ENCODE measurements at regions not wholly inside any gene's neighbourhood (a gene's known extent, or its start where the extent isn't known, plus 50 kb on each side); places are given as distances from the start of the nearest gene placed in this dataset.

GRCh38 chr2:193349642-193350041, 1154.9 kb upstream of the TMEFF2 start:
- no peaks in the 10 kb centered on the region for H3K9me3 ChIP-seq (ENCODE audit: control insufficient read depth, insufficient read depth, low read depth, low read length)
- H3K4me3 ChIP-seq (ENCODE audit: low read depth, low read length), result no peak overlapping the region
- H3K36me3 ChIP-seq (ENCODE audit: control insufficient read depth, insufficient read depth, low read length), result no peaks in the 10 kb centered on the region
- no peaks in the 10 kb centered on the region for H3K27me3 ChIP-seq (ENCODE audit: control insufficient read depth, insufficient read depth, low read length)
- no peak overlapping the region for H3K9ac ChIP-seq (ENCODE audit: low read length)
- no peak overlapping the region for H3K27ac ChIP-seq (ENCODE audit: low read depth, low read length)
- peaks cover 7% of the 10 kb centered on the region for H3K4me1 ChIP-seq (ENCODE audit: control insufficient read depth, insufficient read depth, low read length)

- Histone ChIP-seq H3K4me3 (ENCODE audit: low read depth, low read length) (no peak overlapping the region), H3K36me3 (ENCODE audit: control insufficient read depth, insufficient read depth, low read length) (no peaks in the 10 kb centered on the region), H3K27me3 (ENCODE audit: control insufficient read depth, insufficient read depth, low read length) (no peaks in the 10 kb centered on the region), H3K9me3 (ENCODE audit: control insufficient read depth, insufficient read depth, low read depth, low read length) (no peaks in the 10 kb centered on the region), H3K4me1 (ENCODE audit: control insufficient read depth, insufficient read depth, low read length) (peaks cover 7% of the 10 kb centered on the region), H3K27ac (ENCODE audit: low read depth, low read length) (no peak overlapping the region), H3K9ac (ENCODE audit: low read length) (no peak overlapping the region)
Measured at GRCh38 chr2:193348055-193348454, 1153.3 kb upstream of the TMEFF2 start.

GRCh38 chr2:193336781-193337180, 1142.0 kb upstream of the TMEFF2 start:
- no peak overlapping the region for H3K4me3 ChIP-seq (ENCODE audit: low read depth, low read length)
- no peak overlapping the region for H3K9ac ChIP-seq (ENCODE audit: low read length)
- H3K4me1 ChIP-seq (ENCODE audit: control insufficient read depth, insufficient read depth, low read length), result no peaks in the 10 kb centered on the region
- H3K27me3 ChIP-seq (ENCODE audit: control insufficient read depth, insufficient read depth, low read length), result no peaks in the 10 kb centered on the region
- H3K27ac ChIP-seq (ENCODE audit: low read depth, low read length), result no peak overlapping the region
- no peaks in the 10 kb centered on the region for H3K9me3 ChIP-seq (ENCODE audit: control insufficient read depth, insufficient read depth, low read depth, low read length)
- H3K36me3 ChIP-seq (ENCODE audit: control insufficient read depth, insufficient read depth, low read length), result no peaks in the 10 kb centered on the region

GRCh38 chr2:193334401-193334800, 1139.7 kb upstream of the TMEFF2 start:
- Histone ChIP-seq H3K4me1 (ENCODE audit: control insufficient read depth, insufficient read depth, low read length) (no peaks in the 10 kb centered on the region), H3K9me3 (ENCODE audit: control insufficient read depth, insufficient read depth, low read depth, low read length) (no peaks in the 10 kb centered on the region), H3K4me3 (ENCODE audit: low read depth, low read length) (no peak overlapping the region), H3K27me3 (ENCODE audit: control insufficient read depth, insufficient read depth, low read length) (no peaks in the 10 kb centered on the region), H3K9ac (ENCODE audit: low read length) (no peak overlapping the region), H3K36me3 (ENCODE audit: control insufficient read depth, insufficient read depth, low read length) (no peaks in the 10 kb centered on the region), H3K27ac (ENCODE audit: low read depth, low read length) (no peak overlapping the region)

- Histone ChIP-seq H3K4me1 (ENCODE audit: control insufficient read depth, insufficient read depth, low read length) (no peaks in the 10 kb centered on the region), H3K9me3 (ENCODE audit: control insufficient read depth, insufficient read depth, low read depth, low read length) (no peaks in the 10 kb centered on the region), H3K4me3 (ENCODE audit: low read depth, low read length) (no peak overlapping the region), H3K36me3 (ENCODE audit: control insufficient read depth, insufficient read depth, low read length) (no peaks in the 10 kb centered on the region), H3K9ac (ENCODE audit: low read length) (no peak overlapping the region), H3K27ac (ENCODE audit: low read depth, low read length) (no peak overlapping the region), H3K27me3 (ENCODE audit: control insufficient read depth, insufficient read depth, low read length) (no peaks in the 10 kb centered on the region)
Measured at GRCh38 chr2:193333539-193333938, 1138.8 kb upstream of the TMEFF2 start.

- no peaks in the 10 kb centered on the region for H3K9me3 ChIP-seq (ENCODE audit: control insufficient read depth, insufficient read depth, low read depth, low read length)
- H3K36me3 ChIP-seq (ENCODE audit: control insufficient read depth, insufficient read depth, low read length), result no peaks in the 10 kb centered on the region
- no peaks in the 10 kb centered on the region for H3K27me3 ChIP-seq (ENCODE audit: control insufficient read depth, insufficient read depth, low read length)
- H3K4me1 ChIP-seq (ENCODE audit: control insufficient read depth, insufficient read depth, low read length), result no peaks in the 10 kb centered on the region
- no peak overlapping the region for H3K9ac ChIP-seq (ENCODE audit: low read length)
- no peak overlapping the region for H3K4me3 ChIP-seq (ENCODE audit: low read depth, low read length)
- H3K27ac ChIP-seq (ENCODE audit: low read depth, low read length), result no peak overlapping the region
Measured at GRCh38 chr2:193332941-193333340, 1138.2 kb upstream of the TMEFF2 start.

- no peak overlapping the region for H3K27ac ChIP-seq (ENCODE audit: low read depth, low read length)
- H3K9me3 ChIP-seq (ENCODE audit: control insufficient read depth, insufficient read depth, low read depth, low read length), result no peaks in the 10 kb centered on the region
- no peaks in the 10 kb centered on the region for H3K27me3 ChIP-seq (ENCODE audit: control insufficient read depth, insufficient read depth, low read length)
- no peaks in the 10 kb centered on the region for H3K4me1 ChIP-seq (ENCODE audit: control insufficient read depth, insufficient read depth, low read length)
- H3K4me3 ChIP-seq (ENCODE audit: low read depth, low read length), result no peak overlapping the region
- no peak overlapping the region for H3K9ac ChIP-seq (ENCODE audit: low read length)
- no peaks in the 10 kb centered on the region for H3K36me3 ChIP-seq (ENCODE audit: control insufficient read depth, insufficient read depth, low read length)
Measured at GRCh38 chr2:193331676-193332075, 1136.9 kb upstream of the TMEFF2 start.

- H3K4me3 ChIP-seq (ENCODE audit: low read depth, low read length), result no peak overlapping the region
- no peak overlapping the region for H3K27ac ChIP-seq (ENCODE audit: low read depth, low read length)
- H3K4me1 ChIP-seq (ENCODE audit: control insufficient read depth, insufficient read depth, low read length), result 0 out of 2 replicates have a peak, but pooled peaks cover 3% of the 10 kb centered on the region
- H3K9ac ChIP-seq (ENCODE audit: low read length), result no peak overlapping the region
- no peaks in the 10 kb centered on the region for H3K9me3 ChIP-seq (ENCODE audit: control insufficient read depth, insufficient read depth, low read depth, low read length)
- no peaks in the 10 kb centered on the region for H3K27me3 ChIP-seq (ENCODE audit: control insufficient read depth, insufficient read depth, low read length)
- no peaks in the 10 kb centered on the region for H3K36me3 ChIP-seq (ENCODE audit: control insufficient read depth, insufficient read depth, low read length)
Measured at GRCh38 chr2:193326296-193326695, 1131.6 kb upstream of the TMEFF2 start.

- no peak overlapping the region for H3K4me3 ChIP-seq (ENCODE audit: low read depth, low read length)
- H3K4me1 ChIP-seq (ENCODE audit: control insufficient read depth, insufficient read depth, low read length), result no peaks in the 10 kb centered on the region
- H3K9ac ChIP-seq (ENCODE audit: low read length), result no peak overlapping the region
- no peak overlapping the region for H3K27ac ChIP-seq (ENCODE audit: low read depth, low read length)
- no peaks in the 10 kb centered on the region for H3K36me3 ChIP-seq (ENCODE audit: control insufficient read depth, insufficient read depth, low read length)
- no peaks in the 10 kb centered on the region for H3K27me3 ChIP-seq (ENCODE audit: control insufficient read depth, insufficient read depth, low read length)
- no peaks in the 10 kb centered on the region for H3K9me3 ChIP-seq (ENCODE audit: control insufficient read depth, insufficient read depth, low read depth, low read length)
Measured at GRCh38 chr2:193315428-193316091, 1120.8 kb upstream of the TMEFF2 start.

GRCh38 chr2:193303464-193303863, 1108.7 kb upstream of the TMEFF2 start:
- peaks cover 6% of the 10 kb centered on the region for H3K4me1 ChIP-seq (ENCODE audit: control insufficient read depth, insufficient read depth, low read length)
- no peaks in the 10 kb centered on the region for H3K9me3 ChIP-seq (ENCODE audit: control insufficient read depth, insufficient read depth, low read depth, low read length)
- H3K9ac ChIP-seq (ENCODE audit: low read length), result no peak overlapping the region
- no peaks in the 10 kb centered on the region for H3K27me3 ChIP-seq (ENCODE audit: control insufficient read depth, insufficient read depth, low read length)
- no peak overlapping the region for H3K27ac ChIP-seq (ENCODE audit: low read depth, low read length)
- H3K4me3 ChIP-seq (ENCODE audit: low read depth, low read length), result no peak overlapping the region
- no peaks in the 10 kb centered on the region for H3K36me3 ChIP-seq (ENCODE audit: control insufficient read depth, insufficient read depth, low read length)

GRCh38 chr2:193294371-193294770, 1099.6 kb upstream of the TMEFF2 start:
- Histone ChIP-seq H3K27ac (ENCODE audit: low read depth, low read length) (no peak overlapping the region), H3K36me3 (ENCODE audit: control insufficient read depth, insufficient read depth, low read length) (no peaks in the 10 kb centered on the region), H3K9me3 (ENCODE audit: control insufficient read depth, insufficient read depth, low read depth, low read length) (no peaks in the 10 kb centered on the region), H3K4me1 (ENCODE audit: control insufficient read depth, insufficient read depth, low read length) (no peaks in the 10 kb centered on the region), H3K9ac (ENCODE audit: low read length) (no peak overlapping the region), H3K27me3 (ENCODE audit: control insufficient read depth, insufficient read depth, low read length) (no peaks in the 10 kb centered on the region), H3K4me3 (ENCODE audit: low read depth, low read length) (no peak overlapping the region)
